HG03342 (cell line): ENCODE measurements at regions not wholly inside any gene's neighbourhood (a gene's known extent, or its start where the extent isn't known, plus 50 kb on each side); places are given as distances from the start of the nearest gene placed in this dataset.
"Not testable (repeated sequence)": the region's sequence is repeated elsewhere in the genome, so short reads cannot be mapped to it uniquely, and the experiment has no call there.

Experiments
- ATAC-seq: cut with Tn5 transposase; IDR thresholded peaks from one replicate; pipeline ENCODE4 v1.9.1; 2021; ENCODE audit warnings: mild to moderate bottlenecking, moderate library complexity; ENCODE audit not compliant: unreplicated experiment

- ATAC-seq: no peak
Observed at GRCh38 chr3:150135287-150135721, 164.6 kb upstream of the PFN2 start.

GRCh38 chr3:150133293-150133692 is 162.6 kb upstream of the PFN2 start:
- ATAC-seq: no peak

GRCh38 chr3:150132101-150132749 is 161.5 kb upstream of the PFN2 start:
- peak; percentile 64 for ATAC-seq

- ATAC-seq: no peak
Observed at GRCh38 chr3:150131663-150132062, 161.0 kb upstream of the PFN2 start.

GRCh38 chr3:150130404-150131100 is 159.9 kb upstream of the PFN2 start:
- no peak for ATAC-seq

- ATAC-seq: no peak
Observed at GRCh38 chr3:150129166-150129565, 158.5 kb upstream of the PFN2 start.

GRCh38 chr3:150128126-150128525 is 157.4 kb upstream of the PFN2 start:
- no peak for ATAC-seq

GRCh38 chr3:150127011-150127490 is 156.4 kb upstream of the PFN2 start:
- ATAC-seq: no peak

GRCh38 chr3:150124142-150124541 is 153.4 kb upstream of the PFN2 start:
- no peak for ATAC-seq

GRCh38 chr3:150123249-150123648 is 152.6 kb upstream of the PFN2 start:
- not testable (repeated sequence) for ATAC-seq

GRCh38 chr3:150118219-150118618 is 147.5 kb upstream of the PFN2 start:
- ATAC-seq: no peak

- ATAC-seq: no peak
Observed at GRCh38 chr3:150117076-150117475, 146.4 kb upstream of the PFN2 start.

GRCh38 chr3:150116196-150116595 is 145.5 kb upstream of the PFN2 start:
- ATAC-seq: no peak

- ATAC-seq: peak; percentile 96
Observed at GRCh38 chr3:150114873-150115540, 144.3 kb upstream of the PFN2 start.

GRCh38 chr3:150114273-150114672 is 143.6 kb upstream of the PFN2 start:
- no peak for ATAC-seq

GRCh38 chr3:150110097-150110496 is 139.4 kb upstream of the PFN2 start:
- ATAC-seq: no peak

GRCh38 chr3:150107429-150108175 is 136.9 kb upstream of the PFN2 start:
- no peak for ATAC-seq

GRCh38 chr3:150106740-150107428 is 136.2 kb upstream of the PFN2 start:
- no peak for ATAC-seq

GRCh38 chr3:150105886-150106612 is 135.4 kb upstream of the PFN2 start:
- no peak for ATAC-seq

GRCh38 chr3:150105025-150105424 is 134.3 kb upstream of the PFN2 start:
- ATAC-seq: no peak
